LNCaP clone FGC (cell line): ENCODE measurements at regions not wholly inside any gene's neighbourhood (a gene's known extent, or its start where the extent isn't known, plus 50 kb on each side); places are given as distances from the start of the nearest gene placed in this dataset.

Source experiments
- DNase-seq: peaks from one replicate; pipeline ENCODE4 v3.0.0-alpha.2; 2011; ENCODE audit warnings: low read depth
- H3K4me3 ChIP-seq: 2 replicates; pipeline ENCODE4 v1.5.1; 2011; ENCODE audit warnings: mild to moderate bottlenecking, low read depth, low read length, control low read depth
- TF ChIP-seq, protein P1 (sequence below): IDR thresholded peaks from 2 replicates; pipeline ENCODE4 v1.5.1; 2012; ENCODE audit warnings: mild to moderate bottlenecking; ENCODE audit not compliant: control insufficient read depth, insufficient read depth; ENCODE audit errors: extremely low read depth

DNA sequence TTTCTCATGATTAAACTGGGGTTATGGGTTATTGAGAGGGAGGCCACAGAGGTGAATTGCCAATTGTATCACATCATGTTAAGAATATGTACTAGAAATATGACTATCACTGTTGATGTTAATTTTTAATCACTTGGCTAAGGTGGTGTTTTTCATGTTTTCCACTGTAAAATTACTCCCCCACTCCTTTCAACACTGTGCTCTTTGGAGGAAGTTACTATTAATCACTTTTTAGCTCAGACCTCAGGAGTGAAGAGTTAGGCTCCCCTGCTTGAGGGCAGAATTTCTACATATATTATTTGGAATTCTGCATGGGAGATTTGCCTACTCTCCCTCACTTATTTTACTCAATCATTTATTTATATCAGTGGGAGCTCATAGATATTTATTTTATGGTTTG lies 76.0 kb upstream of the OSR1 start:
- no peak for DNase-seq
- TF ChIP-seq, protein P1, sequence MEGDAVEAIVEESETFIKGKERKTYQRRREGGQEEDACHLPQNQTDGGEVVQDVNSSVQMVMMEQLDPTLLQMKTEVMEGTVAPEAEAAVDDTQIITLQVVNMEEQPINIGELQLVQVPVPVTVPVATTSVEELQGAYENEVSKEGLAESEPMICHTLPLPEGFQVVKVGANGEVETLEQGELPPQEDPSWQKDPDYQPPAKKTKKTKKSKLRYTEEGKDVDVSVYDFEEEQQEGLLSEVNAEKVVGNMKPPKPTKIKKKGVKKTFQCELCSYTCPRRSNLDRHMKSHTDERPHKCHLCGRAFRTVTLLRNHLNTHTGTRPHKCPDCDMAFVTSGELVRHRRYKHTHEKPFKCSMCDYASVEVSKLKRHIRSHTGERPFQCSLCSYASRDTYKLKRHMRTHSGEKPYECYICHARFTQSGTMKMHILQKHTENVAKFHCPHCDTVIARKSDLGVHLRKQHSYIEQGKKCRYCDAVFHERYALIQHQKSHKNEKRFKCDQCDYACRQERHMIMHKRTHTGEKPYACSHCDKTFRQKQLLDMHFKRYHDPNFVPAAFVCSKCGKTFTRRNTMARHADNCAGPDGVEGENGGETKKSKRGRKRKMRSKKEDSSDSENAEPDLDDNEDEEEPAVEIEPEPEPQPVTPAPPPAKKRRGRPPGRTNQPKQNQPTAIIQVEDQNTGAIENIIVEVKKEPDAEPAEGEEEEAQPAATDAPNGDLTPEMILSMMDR: no peak
- no peak overlapping the region for H3K4me3 ChIP-seq

DNA sequence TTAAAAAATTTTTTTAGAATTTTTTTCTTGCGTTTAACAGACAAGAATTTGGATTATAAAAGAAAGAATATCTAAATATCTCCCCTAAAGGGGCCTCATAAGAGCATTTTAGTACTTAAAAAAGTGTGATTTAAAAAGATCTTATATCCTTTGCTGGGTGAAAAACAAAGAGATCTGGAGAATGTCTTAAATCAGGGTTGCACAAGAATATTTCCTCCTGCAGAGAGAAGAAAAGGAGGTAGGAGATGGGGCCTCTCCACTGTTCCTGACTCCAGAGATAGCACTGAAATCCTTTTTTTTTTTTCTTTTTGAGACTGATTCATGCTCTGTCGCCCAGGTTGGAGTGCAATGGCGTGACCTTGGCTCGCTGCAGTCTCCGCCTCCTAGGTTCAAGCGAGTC lies 68.5 kb upstream of the OSR1 start:
- no peak for DNase-seq
- no peak overlapping the region for H3K4me3 ChIP-seq
- TF ChIP-seq, protein P1: no peak

DNA sequence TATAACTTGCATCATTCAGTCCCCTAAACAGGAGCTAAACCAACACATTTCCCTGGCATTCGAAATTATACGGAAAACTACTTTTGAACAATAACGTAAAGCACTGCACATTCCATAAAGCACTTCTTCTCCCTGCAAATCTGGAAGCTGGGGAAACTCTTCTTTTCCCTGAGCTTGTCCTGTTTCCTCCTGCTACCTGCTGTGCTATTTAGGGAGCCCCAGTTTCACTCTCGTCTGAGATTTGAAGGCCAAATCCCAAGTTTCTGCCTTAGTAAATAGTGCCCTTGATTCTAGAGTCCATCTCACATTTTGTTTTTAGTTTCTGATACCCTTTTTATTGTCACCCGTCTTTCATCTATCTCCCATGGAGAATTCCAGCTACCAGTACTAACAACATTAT lies 67.7 kb upstream of the OSR1 start:
- TF ChIP-seq, protein P1: no peak
- H3K4me3 ChIP-seq: no peak overlapping the region
- no peak for DNase-seq

DNA sequence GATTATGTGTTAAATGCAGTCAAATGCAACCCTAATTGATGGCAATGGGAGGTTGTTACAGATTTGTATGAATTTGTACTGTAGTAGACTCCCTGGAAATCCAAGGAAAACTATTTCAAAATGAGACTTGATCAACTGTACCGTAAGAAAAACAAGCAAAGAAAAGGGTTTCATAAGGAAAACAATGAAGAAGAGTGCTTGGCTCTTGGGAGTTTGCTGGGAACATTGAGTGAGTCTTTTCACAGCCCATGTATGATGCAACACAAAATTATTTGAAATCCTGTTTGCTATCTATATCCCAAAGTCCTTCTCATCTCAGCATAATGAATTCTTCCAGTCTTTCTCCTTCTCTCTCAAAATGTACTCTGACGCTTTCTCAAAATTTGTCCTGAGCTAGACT lies 67.0 kb upstream of the OSR1 start:
- no peak for DNase-seq
- TF ChIP-seq, protein P1: no peak
- no peak overlapping the region for H3K4me3 ChIP-seq

DNA sequence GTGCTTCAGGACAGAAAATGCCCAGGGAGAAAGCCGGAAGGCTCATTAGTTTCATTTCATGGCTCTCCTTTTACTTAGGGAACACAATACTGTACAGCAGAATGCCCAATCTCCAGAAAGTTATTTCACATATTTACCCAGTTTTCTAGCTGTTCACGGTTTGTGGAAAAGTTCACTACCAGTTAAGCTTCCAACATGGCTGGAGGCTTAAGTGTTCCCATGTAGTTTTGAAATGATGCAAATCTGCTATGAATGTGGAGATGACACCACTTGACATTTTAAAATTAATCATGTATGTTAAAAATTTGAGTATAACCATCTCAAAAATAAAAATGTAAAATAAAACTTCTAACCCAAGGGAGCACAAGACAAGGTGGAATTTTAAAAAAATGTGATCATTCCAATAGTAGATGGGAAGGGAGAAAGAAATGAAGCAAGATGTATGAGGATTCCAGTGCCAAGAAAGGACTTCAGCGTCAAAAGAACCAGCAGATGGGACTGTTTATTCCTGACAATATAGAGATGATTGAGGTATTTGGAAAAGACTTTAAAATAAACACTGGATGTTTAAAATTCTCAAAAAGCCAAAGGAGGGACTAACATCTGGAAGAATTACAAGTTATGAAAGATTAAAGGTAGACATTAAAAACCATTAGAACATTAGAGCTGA lies 60.9 kb upstream of the OSR1 start:
- DNase-seq: no peak

DNA sequence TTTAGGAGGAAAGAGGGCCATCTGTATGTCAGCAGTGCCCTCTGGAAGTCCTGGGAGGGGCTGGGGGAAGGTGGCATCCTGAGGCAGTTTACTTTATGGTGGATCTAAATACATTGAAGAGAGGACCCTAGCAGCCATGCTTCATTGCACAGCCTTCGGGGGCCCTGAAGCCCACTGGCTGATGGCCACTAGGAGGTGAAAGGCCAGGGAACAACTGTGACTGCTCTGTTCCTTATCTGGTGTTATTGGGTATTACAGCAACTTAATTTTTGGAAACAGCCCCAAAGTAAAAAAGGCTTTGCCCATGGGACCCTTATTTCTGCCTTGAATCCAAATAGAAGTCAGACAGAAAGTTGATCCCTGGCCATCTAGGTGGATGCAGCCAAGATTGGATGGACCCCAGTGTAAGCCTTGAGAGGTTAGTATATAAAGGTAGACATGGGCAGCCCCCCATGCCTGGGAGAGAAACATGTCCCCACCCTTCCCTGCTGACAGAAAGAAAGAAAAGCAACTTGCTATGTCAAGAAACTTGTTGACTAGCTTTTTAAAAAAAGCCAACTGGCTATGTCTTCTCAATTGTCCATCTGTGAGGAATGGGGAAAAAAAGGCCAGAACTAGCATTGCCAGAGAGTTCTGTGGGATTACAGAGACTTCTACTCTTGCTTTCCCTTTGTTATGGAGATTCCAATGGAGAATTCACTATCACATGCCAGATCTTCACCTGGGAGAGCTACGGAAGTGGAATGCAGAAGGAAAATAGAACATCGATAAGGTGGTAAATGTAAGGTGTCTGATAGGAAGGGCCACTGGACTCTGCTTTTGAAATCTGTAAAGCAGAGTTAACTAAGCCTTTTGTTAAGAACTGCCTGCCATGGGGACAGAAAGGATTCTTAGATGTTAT lies 58.6 kb upstream of the OSR1 start:
- TF ChIP-seq, protein P1: no peak
- no peak overlapping the region for H3K4me3 ChIP-seq
- no peak for DNase-seq

More for the DNA sequence above, 60.9 kb upstream of the OSR1 start:
- TF ChIP-seq, protein P1: no peak
- no peak overlapping the region for H3K4me3 ChIP-seq

DNA sequence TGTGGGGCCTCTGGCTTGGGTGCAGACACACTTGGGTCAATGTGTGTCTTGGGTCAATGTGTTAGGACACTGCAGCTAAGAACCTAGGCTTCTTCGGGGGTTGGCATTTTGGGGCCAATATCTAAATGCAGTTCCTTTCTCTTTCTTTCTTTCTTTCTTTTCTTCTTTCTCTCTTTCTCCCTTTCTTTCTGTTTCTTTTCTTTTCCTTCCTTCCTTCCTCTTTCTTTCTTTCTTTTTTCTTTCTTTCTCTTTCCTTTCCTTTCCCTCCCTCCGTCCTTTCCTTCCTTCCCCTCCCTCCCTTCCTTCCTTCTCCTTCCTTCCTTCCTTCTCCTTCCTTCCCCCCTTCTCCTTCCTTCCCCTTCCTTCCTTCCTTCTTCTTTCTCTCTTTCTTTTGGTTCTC lies 57.7 kb upstream of the OSR1 start:
- TF ChIP-seq, protein P1: no peak
- no peak overlapping the region for H3K4me3 ChIP-seq
- DNase-seq: no peak
